Stimulated activated CD4-positive, alpha-beta T cell treated with anti-CD3 and anti-CD28 coated beads, Interleukin-4, amount 100 ng/mL, for 1 hour (primary cell): ENCODE measurements at regions not wholly inside any gene's neighbourhood (a gene's known extent, or its start where the extent isn't known, plus 50 kb on each side); places are given as distances from the start of the nearest gene placed in this dataset.
"Not testable (repeated sequence)": the region's sequence is repeated elsewhere in the genome, so short reads cannot be mapped to it uniquely, and the experiment has no call there.

Experiments used
- DNase-seq: peaks from one replicate; pipeline ENCODE4 v3.0.0-alpha.2; 2020

DNA sequence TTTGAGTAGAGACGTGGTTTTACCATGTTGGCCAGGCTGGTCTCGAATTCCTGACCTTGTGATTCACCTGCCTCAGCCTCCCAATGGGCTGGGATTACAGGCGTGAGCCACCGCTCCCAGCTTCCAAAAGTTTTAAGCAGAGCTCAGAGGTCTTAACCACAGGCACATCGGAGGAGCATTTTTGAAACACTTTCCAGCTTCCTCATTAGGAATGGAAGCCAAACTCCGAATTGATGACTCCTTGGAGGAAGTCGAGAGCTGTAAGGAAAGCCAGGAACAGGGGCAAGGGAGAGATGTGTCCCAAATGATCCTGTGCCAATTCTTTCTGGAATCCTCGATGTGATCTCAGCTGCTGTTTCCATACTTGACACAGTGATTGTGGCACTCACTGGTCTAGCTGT lies 56.2 kb upstream of the CCZ1B start:
- DNase-seq = not testable (repeated sequence)

- DNase-seq = not testable (repeated sequence)
Measured at GRCh38 chr7:6883756-6884155, 57.7 kb upstream of the CCZ1B start.

GRCh38 chr7:6886198-6886597 lies 60.1 kb upstream of the CCZ1B start:
- DNase-seq = no peak

GRCh38 chr7:6888267-6889045 lies 62.4 kb upstream of the CCZ1B start:
- not testable (repeated sequence) for DNase-seq

- no peak for DNase-seq
Measured at GRCh38 chr7:6889252-6889812, 63.3 kb upstream of the CCZ1B start.

GRCh38 chr7:6902097-6902518 lies 76.0 kb upstream of the CCZ1B start:
- DNase-seq = not testable (repeated sequence)

DNA sequence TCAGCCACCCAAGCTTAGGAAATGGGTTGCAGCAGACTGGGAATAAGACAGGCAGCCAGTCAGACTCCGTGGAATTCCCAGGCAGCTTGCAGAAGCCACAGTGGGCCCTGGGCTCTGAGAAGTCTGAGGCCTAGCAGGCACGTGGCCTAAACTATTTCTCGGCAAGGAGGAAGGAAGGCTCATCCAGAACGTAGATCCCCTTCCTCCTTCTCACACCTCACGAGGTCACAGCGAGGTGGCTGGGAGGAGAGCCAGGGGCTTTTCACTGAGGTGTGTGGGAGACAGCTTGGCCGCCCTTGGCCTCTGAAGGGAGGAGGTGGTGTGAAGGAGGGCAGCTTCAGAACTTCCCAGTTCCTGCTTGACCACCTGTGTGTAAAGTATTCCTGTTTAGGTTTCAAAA lies 77.2 kb upstream of the CCZ1B start:
- not testable (repeated sequence) for DNase-seq

- not testable (repeated sequence) for DNase-seq
Measured at GRCh38 chr7:6903792-6904191, 77.7 kb upstream of the CCZ1B start.

- no peak for DNase-seq
Measured at GRCh38 chr7:6917258-6917657, 91.2 kb upstream of the CCZ1B start.

DNA sequence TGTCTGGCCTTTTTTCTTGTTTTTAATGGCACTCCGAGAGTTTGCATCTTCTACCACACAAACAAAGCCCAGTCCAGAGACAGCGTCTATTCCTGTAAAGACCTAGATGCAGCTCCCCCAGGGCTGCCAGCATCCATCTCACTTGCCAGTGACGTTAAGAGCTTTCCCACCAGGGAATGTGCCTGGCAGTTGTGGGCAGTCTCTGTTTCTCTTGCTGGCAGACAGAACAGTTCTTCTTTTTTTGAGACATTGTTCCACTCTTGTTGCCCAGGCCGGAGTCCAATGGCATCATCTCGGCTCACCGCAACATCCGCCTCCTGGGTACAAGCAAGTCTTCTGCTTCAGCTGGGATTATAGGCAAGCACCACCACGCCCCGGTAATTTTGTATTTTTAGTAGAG lies 93.1 kb upstream of the CCZ1B start:
- not testable (repeated sequence) for DNase-seq

DNA sequence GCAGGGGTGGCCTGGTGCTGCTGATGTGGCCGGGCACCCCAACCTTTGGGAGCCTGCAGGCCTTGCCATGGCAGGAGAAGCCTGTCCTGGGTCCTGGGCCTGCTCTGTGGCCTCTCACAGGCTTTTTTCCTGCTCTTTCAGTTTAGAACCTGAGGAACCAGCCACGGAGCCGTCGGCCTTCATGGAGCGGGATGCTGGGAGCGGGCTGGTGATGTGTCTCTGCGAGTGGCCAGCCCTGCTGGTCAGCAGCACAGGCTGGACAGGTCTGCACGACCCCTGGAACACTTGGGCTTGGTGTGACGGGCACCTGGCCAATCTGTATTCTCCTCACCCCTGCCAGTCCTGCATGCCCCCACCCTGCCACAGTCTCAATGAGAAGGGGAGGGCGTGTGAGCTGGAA lies 98.4 kb upstream of the CCZ1B start:
- not testable (repeated sequence) for DNase-seq

GRCh38 chr7:6926193-6927174 lies 100.4 kb upstream of the CCZ1B start:
- not testable (repeated sequence) for DNase-seq

DNA sequence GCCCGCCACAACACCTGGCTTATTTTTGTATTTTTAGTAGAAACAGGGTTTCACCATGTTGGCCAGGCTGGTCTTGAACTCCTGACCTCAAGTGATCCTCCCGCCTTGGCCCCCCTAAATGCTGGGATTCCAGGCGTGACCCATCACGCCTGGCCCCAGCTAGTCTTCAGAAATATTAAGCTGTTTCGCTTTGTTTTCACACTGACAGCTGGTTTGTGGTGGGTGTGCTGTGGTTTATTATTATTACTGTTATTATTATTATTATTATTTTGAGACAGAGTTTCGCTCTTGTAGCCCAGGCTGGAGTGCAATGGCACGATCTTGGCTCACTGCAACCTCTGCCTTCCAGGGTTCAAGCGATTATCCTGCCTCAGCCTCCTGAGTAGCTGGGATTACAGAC lies 101.6 kb upstream of the CCZ1B start:
- not testable (repeated sequence) for DNase-seq

GRCh38 chr7:6929588-6929987 lies 103.5 kb upstream of the CCZ1B start:
- not testable (repeated sequence) for DNase-seq

DNA sequence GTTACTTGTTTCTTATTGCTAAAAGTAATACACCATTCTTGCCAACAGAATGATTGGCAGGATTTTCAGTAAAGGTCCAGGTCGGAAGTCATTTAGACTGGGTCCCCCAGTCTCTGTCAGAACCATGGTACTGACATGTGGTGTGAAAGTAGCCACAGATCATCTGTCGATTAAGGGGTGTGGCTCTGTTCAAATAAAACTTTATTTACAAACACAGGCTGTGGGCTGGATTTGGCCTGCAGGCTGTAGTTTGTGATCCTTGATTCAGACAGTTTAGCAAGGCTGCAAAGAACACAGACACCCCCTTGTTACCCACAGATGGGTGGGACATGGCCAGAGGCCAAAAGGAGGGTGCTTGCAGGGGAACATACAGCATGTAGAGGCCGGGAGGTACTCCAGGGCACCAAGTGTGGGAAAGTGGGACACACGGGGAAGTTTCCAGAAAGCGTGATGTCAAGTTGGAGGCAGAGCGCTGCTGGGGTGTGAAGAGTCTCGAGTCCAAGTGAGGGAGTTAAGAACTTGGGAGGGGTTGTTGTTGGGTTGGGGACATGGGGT lies 104.1 kb upstream of the CCZ1B start:
- not testable (repeated sequence) for DNase-seq

- peak; percentile 35 for DNase-seq
Measured at GRCh38 chr7:6930787-6931186, 104.7 kb upstream of the CCZ1B start.

GRCh38 chr7:6931456-6931855 lies 105.4 kb upstream of the CCZ1B start:
- DNase-seq = not testable (repeated sequence)

- DNase-seq = not testable (repeated sequence)
Measured at GRCh38 chr7:6933954-6934632, 108.0 kb upstream of the CCZ1B start.

DNA sequence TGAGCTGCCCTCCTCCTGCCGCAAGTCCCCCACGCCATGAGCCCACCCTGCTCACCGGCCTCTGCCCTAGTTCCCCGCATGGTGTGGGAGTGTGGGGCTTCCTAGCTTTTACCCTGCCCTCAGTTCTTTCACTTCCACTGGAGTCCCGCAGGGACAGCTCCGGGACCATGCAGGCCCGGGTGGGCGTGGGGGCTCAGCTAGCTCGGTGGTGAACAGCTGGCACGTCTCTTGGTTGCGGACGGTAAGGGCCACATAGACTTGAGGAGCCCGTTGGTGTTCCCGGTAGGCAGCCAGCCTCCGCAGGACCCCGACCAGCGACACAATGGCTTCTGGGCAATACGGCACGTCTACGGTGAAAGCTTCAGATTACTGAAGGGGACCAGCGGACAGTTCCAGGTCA lies 108.9 kb upstream of the CCZ1B start:
- DNase-seq = no peak

DNA sequence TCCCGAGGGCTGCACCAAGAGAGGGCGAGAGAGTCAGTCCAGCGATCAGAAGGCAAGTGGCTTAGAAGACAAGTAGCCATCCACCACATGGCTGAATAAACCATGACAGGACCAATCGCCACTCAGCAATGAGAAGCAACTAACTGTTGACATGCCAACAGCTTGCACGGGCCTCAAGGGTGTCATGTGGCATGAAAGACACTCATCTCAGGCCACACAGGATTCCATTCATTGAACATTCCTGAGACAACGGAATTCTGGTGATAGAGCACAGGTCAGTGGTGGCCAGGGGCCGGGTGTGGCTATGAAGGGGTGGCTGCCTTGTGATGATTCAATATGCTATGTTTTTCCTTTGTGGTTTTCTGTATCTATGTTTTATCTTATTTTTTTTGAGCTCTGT lies 110.6 kb upstream of the CCZ1B start:
- DNase-seq = not testable (repeated sequence)

- not testable (repeated sequence) for DNase-seq
Measured at GRCh38 chr7:6937746-6938145, 111.7 kb upstream of the CCZ1B start.

GRCh38 chr7:6938284-6938683 lies 112.2 kb upstream of the CCZ1B start:
- DNase-seq = peak; percentile 16
